Muscle layer of duodenum (tissue), 2 donors: ENCODE measurements at regions not wholly inside any gene's neighbourhood (a gene's known extent, or its start where the extent isn't known, plus 50 kb on each side); places are given as distances from the start of the nearest gene placed in this dataset.

Experiments
- H3K27ac ChIP-seq: one replicate; pipeline ENCODE4 v1.7.0; 2013; ENCODE audit warnings: mild to moderate bottlenecking, low read length
- H3K27me3 ChIP-seq: one replicate; pipeline ENCODE4 v1.7.0; 2013; ENCODE audit warnings: low read depth, mild to moderate bottlenecking, control low read depth, low read length
- H3K36me3 ChIP-seq, 2 donors: one replicate each; pipeline ENCODE4 v1.7.0; 2013; ENCODE audit warnings: low read length in 2 of 2, control low read depth in 1 of 2, mild to moderate bottlenecking in 1 of 2; ENCODE audit not compliant: insufficient read depth in 2 of 2, control insufficient read depth in 1 of 2
- H3K4me1 ChIP-seq, 2 donors: one replicate each; pipeline ENCODE4 v1.7.0; 2013; ENCODE audit warnings: low read length in 2 of 2, mild to moderate bottlenecking in 2 of 2, control low read depth in 1 of 2, moderate library complexity in 1 of 2; ENCODE audit not compliant: insufficient read depth in 2 of 2, control insufficient read depth in 1 of 2
- H3K4me3 ChIP-seq, 2 donors: one replicate each; pipeline ENCODE4 v1.7.0; 2013; ENCODE audit warnings: low read length in 2 of 2, low read depth in 1 of 2, mild to moderate bottlenecking in 1 of 2
- H3K9me3 ChIP-seq, 2 donors: one replicate each; pipeline ENCODE4 v1.7.0; 2013; ENCODE audit warnings: low read length in 2 of 2, control low read depth in 1 of 2, mild to moderate bottlenecking in 1 of 2; ENCODE audit not compliant: control insufficient read depth in 1 of 2
- donor health status: healthy.

- H3K27me3 ChIP-seq = no peaks in the 10 kb centered on the region
- no peaks in the 10 kb centered on the region for H3K36me3 ChIP-seq
- H3K4me1 ChIP-seq = peaks cover 0 to 8% of the 10 kb centered on the region in 2 donors
- no peaks in the 10 kb centered on the region for H3K9me3 ChIP-seq
- H3K4me3 ChIP-seq = no peak overlapping the region
- no peak overlapping the region for H3K27ac ChIP-seq
Observed at GRCh38 chr2:217669831-217670230, 333.0 kb downstream of the TNS1 start.

GRCh38 chr2:217667512-217667911 lies 335.3 kb downstream of the TNS1 start:
- no peaks in the 10 kb centered on the region for H3K27me3 ChIP-seq
- H3K36me3 ChIP-seq = no peaks in the 10 kb centered on the region
- H3K27ac ChIP-seq = no peak overlapping the region
- no peaks in the 10 kb centered on the region for H3K9me3 ChIP-seq
- peaks cover 0 to 8% of the 10 kb centered on the region in 2 donors for H3K4me1 ChIP-seq
- no peak overlapping the region for H3K4me3 ChIP-seq

- Histone ChIP-seq H3K36me3 (no peaks in the 10 kb centered on the region), H3K9me3 (no peaks in the 10 kb centered on the region), H3K4me3 (no peak overlapping the region), H3K27ac (peak overlapping the region; percentile 9), H3K27me3 (no peaks in the 10 kb centered on the region), H3K4me1 (peaks cover 0 to 8% of the 10 kb centered on the region in 2 donors)
Observed at GRCh38 chr2:217667035-217667434, 335.8 kb downstream of the TNS1 start.

GRCh38 chr2:217666338-217666737 lies 336.5 kb downstream of the TNS1 start:
- no peaks in the 10 kb centered on the region for H3K27me3 ChIP-seq
- H3K4me1 ChIP-seq = peaks cover 0 to 8% of the 10 kb centered on the region in 2 donors
- no peak overlapping the region for H3K27ac ChIP-seq
- H3K36me3 ChIP-seq = no peaks in the 10 kb centered on the region
- no peak overlapping the region for H3K4me3 ChIP-seq
- H3K9me3 ChIP-seq = no peaks in the 10 kb centered on the region

- no peak overlapping the region for H3K27ac ChIP-seq
Observed at GRCh38 chr2:217664761-217665160, 338.0 kb downstream of the TNS1 start.

GRCh38 chr2:217662984-217663602 lies 339.7 kb downstream of the TNS1 start:
- H3K9me3 ChIP-seq = no peaks in the 10 kb centered on the region
- no peaks in the 10 kb centered on the region for H3K27me3 ChIP-seq
- H3K27ac ChIP-seq = no peak overlapping the region
- H3K4me1 ChIP-seq = peaks cover 0 to 8% of the 10 kb centered on the region in 2 donors
- H3K4me3 ChIP-seq = no peak overlapping the region
- H3K36me3 ChIP-seq = no peaks in the 10 kb centered on the region

More at GRCh38 chr2:217664761-217665160, 338.0 kb downstream of the TNS1 start:
- H3K4me3 ChIP-seq = no peak overlapping the region
- H3K27me3 ChIP-seq = no peaks in the 10 kb centered on the region
- H3K9me3 ChIP-seq = no peaks in the 10 kb centered on the region
- peaks cover 0 to 8% of the 10 kb centered on the region in 2 donors for H3K4me1 ChIP-seq
- no peaks in the 10 kb centered on the region for H3K36me3 ChIP-seq

GRCh38 chr2:217661378-217661777 lies 341.4 kb downstream of the TNS1 start:
- Histone ChIP-seq H3K9me3 (no peaks in the 10 kb centered on the region), H3K36me3 (no peaks in the 10 kb centered on the region), H3K27ac (no peak overlapping the region), H3K4me1 (no peaks in the 10 kb centered on the region), H3K4me3 (no peak overlapping the region), H3K27me3 (no peaks in the 10 kb centered on the region)

- no peaks in the 10 kb centered on the region for H3K4me1 ChIP-seq
Observed at GRCh38 chr2:217660423-217660822, 342.4 kb downstream of the TNS1 start.

GRCh38 chr2:217658806-217659205 lies 344.0 kb downstream of the TNS1 start:
- no peaks in the 10 kb centered on the region for H3K27me3 ChIP-seq
- no peaks in the 10 kb centered on the region for H3K36me3 ChIP-seq
- H3K4me1 ChIP-seq = no peaks in the 10 kb centered on the region
- H3K4me3 ChIP-seq = no peak overlapping the region
- H3K9me3 ChIP-seq = no peaks in the 10 kb centered on the region
- no peak overlapping the region for H3K27ac ChIP-seq

More at GRCh38 chr2:217660423-217660822, 342.4 kb downstream of the TNS1 start:
- Histone ChIP-seq H3K9me3 (no peaks in the 10 kb centered on the region), H3K4me3 (no peak overlapping the region), H3K27me3 (no peaks in the 10 kb centered on the region), H3K27ac (no peak overlapping the region), H3K36me3 (no peaks in the 10 kb centered on the region)

- H3K36me3 ChIP-seq = no peaks in the 10 kb centered on the region
- H3K4me1 ChIP-seq = peaks cover 0 to 8% of the 10 kb centered on the region in 2 donors
- H3K4me3 ChIP-seq = no peak overlapping the region
- no peak overlapping the region for H3K27ac ChIP-seq
- no peaks in the 10 kb centered on the region for H3K9me3 ChIP-seq
- H3K27me3 ChIP-seq = no peaks in the 10 kb centered on the region
Observed at GRCh38 chr2:217657252-217657651, 345.5 kb downstream of the TNS1 start.

- Histone ChIP-seq H3K36me3 (no peaks in the 10 kb centered on the region), H3K27me3 (no peaks in the 10 kb centered on the region), H3K9me3 (no peaks in the 10 kb centered on the region), H3K27ac (no peak overlapping the region), H3K4me3 (no peak overlapping the region), H3K4me1 (peaks cover 0 to 8% of the 10 kb centered on the region in 2 donors)
Observed at GRCh38 chr2:217656316-217656715, 346.5 kb downstream of the TNS1 start.

GRCh38 chr2:217655651-217656050 lies 347.1 kb downstream of the TNS1 start:
- no peaks in the 10 kb centered on the region for H3K27me3 ChIP-seq
- no peaks in the 10 kb centered on the region for H3K36me3 ChIP-seq
- H3K4me3 ChIP-seq = no peak overlapping the region
- H3K9me3 ChIP-seq = no peaks in the 10 kb centered on the region
- H3K27ac ChIP-seq = no peak overlapping the region
- peaks cover 0 to 8% of the 10 kb centered on the region in 2 donors for H3K4me1 ChIP-seq
